HCT116 (cell line): ENCODE measurements at regions not wholly inside any gene's neighbourhood (a gene's known extent, or its start where the extent isn't known, plus 50 kb on each side); places are given as distances from the start of the nearest gene placed in this dataset.

Source experiments
- ATAC-seq: fragments of 200-7000 bp; cut with Tn5 transposase; 2 replicates; pipeline ENCODE4 v1.9.1; 2020; ENCODE audit warnings: mild to moderate bottlenecking, moderate library complexity
- BruUV-seq: library from RNA; stranded (reverse); fragments of 400-500 nt; replicated peaks from 2 replicates; lab custom pipeline; 2021; lab: Mats Ljungman, UMichigan
- CTCF ChIA-PET: fragments of 300-600 bp; sonication (Branson Sonifier 250); formaldehyde crosslinking; loops from one replicate; lab custom pipeline; 2021; ENCODE audit warnings: antibody characterized with exemption; lab: Charles Lee
- POLR2A ChIA-PET: fragments of 300-600, 350-600 bp; sonication (Branson Sonifier 250); formaldehyde crosslinking; loops from one replicate; lab custom pipeline; 2021; ENCODE audit warnings: antibody characterized with exemption; lab: Charles Lee
- RAD21 ChIA-PET, 2 experiments: fragments of 300-600 bp; sonication (Branson Sonifier 250); formaldehyde crosslinking; loops; one replicate each; lab custom pipeline; 2023; ENCODE audit warnings: low total read pairs in 2 of 2; ENCODE audit not compliant: uncharacterized antibody in 2 of 2, unreplicated experiment in 2 of 2, low non-redundant PET in 1 of 2; lab: Charles Lee
- DNase-seq: peaks from one replicate; pipeline ENCODE4 v3.0.0-alpha.2; 2010; ENCODE audit warnings: low read depth, low spot score
- H2AFZ ChIP-seq: fragments of 200-600 bp; shearing (Covaris generic), sonication (generic); 2 replicates; pipeline ENCODE4 v1.6.1; 2017; ENCODE audit warnings: low read depth, mixed run types, mixed read lengths, antibody characterized with exemption, low read length; ENCODE audit not compliant: poor library complexity, severe bottlenecking
- H3K27ac ChIP-seq: 2 replicates; pipeline ENCODE4 v1.5.1; 2012; ENCODE audit warnings: low read depth, low read length
- H3K27me3 ChIP-seq: fragments of 200-600 bp; sonication (generic); 2 replicates; pipeline ENCODE4 v1.6.1; 2016; ENCODE audit warnings: mixed run types, low read length, mixed read lengths; ENCODE audit not compliant: insufficient read depth
- H3K36me3 ChIP-seq, 2 experiments: fragments of 200-500 bp in 1 of 2; fragments of 200-600 bp in 1 of 2; sonication (Bioruptor generic) in 1 of 2; sonication (generic) in 1 of 2; 2 replicates each; pipeline versions ENCODE4 v1.5.1 to v1.6.1; 2014 to 2016; ENCODE audit warnings: low read length in 2 of 2, inconsistent platforms in 1 of 2, mixed read lengths in 1 of 2, mixed run types in 1 of 2; ENCODE audit not compliant: insufficient read depth in 2 of 2, control insufficient read depth in 1 of 2
- H3K4me1 ChIP-seq, 2 experiments: fragments of 200-600 bp in 1 of 2; sonication (generic) in 1 of 2; 2 replicates each; pipeline versions ENCODE4 v1.5.1 to v1.6.1; 2012 to 2017; ENCODE audit warnings: low read length in 2 of 2, inconsistent platforms in 1 of 2, mild to moderate bottlenecking in 1 of 2, mixed read lengths in 1 of 2, mixed run types in 1 of 2, moderate library complexity in 1 of 2; ENCODE audit not compliant: insufficient read depth in 2 of 2, control insufficient read depth in 1 of 2
- H3K4me2 ChIP-seq: fragments of 200-600 bp; sonication (generic); 2 replicates; pipeline ENCODE4 v1.6.1; 2017; ENCODE audit warnings: mixed run types, low read length, mixed read lengths
- H3K4me3 ChIP-seq, 2 experiments: fragments of 200-600 bp in 1 of 2; sonication (generic) in 1 of 2; replicated peaks in 1 of 2; 2 replicates each; pipeline ENCODE4 v1.5.1; 2011 to 2016; ENCODE audit warnings: low read length in 2 of 2, control low read depth in 1 of 2, low read depth in 1 of 2, mild to moderate bottlenecking in 1 of 2, mixed read lengths in 1 of 2, mixed run types in 1 of 2
- H3K79me2 ChIP-seq: fragments of 200-600 bp; sonication (generic); 2 replicates; pipeline ENCODE4 v1.6.1; 2017; ENCODE audit warnings: mild to moderate bottlenecking, mixed run types, low read length, moderate library complexity, mixed read lengths; ENCODE audit not compliant: insufficient read depth
- H3K9ac ChIP-seq: fragments of 200-600 bp; sonication (generic); 2 replicates; pipeline ENCODE4 v1.6.1; 2016; ENCODE audit warnings: low read length, mixed read lengths
- H3K9me2 ChIP-seq: fragments of 200-600 bp; sonication (generic), shearing (Covaris generic); 2 replicates; pipeline ENCODE4 v1.6.1; 2017; ENCODE audit warnings: mixed run types, mild to moderate bottlenecking, moderate library complexity; ENCODE audit not compliant: insufficient read depth
- H3K9me3 ChIP-seq, 2 experiments: fragments of 200-500 bp in 1 of 2; fragments of 200-600 bp in 1 of 2; sonication (Bioruptor generic) in 1 of 2; sonication (generic) in 1 of 2; 2 replicates each; pipeline ENCODE4 v1.6.1; 2014 to 2017; ENCODE audit warnings: low read length in 2 of 2, mixed read lengths in 2 of 2, inconsistent platforms in 1 of 2, low read depth in 1 of 2, mild to moderate bottlenecking in 1 of 2, mixed run types in 1 of 2, moderate library complexity in 1 of 2; ENCODE audit not compliant: control insufficient read depth in 1 of 2, insufficient read depth in 1 of 2
- H4K20me1 ChIP-seq: fragments of 200-600 bp; sonication (generic), shearing (Covaris generic); 2 replicates; pipeline ENCODE4 v1.6.1; 2017; ENCODE audit warnings: mixed run types, mild to moderate bottlenecking, moderate library complexity; ENCODE audit not compliant: insufficient read depth
- CBX3 ChIP-seq: IDR thresholded peaks from 2 replicates; pipeline ENCODE4 v1.6.1; 2012; ENCODE audit warnings: low read depth
- CEBPB ChIP-seq: IDR thresholded peaks from 2 replicates; pipeline ENCODE4 v1.6.1; 2012; ENCODE audit warnings: low read depth
- EGR1 ChIP-seq: IDR thresholded peaks from 2 replicates; pipeline ENCODE4 v1.6.1; 2012; ENCODE audit warnings: low read depth
- EZH2 ChIP-seq: fragments of 200-600 bp; sonication (generic); IDR thresholded peaks from 2 replicates; pipeline ENCODE4 v1.6.1; 2017; ENCODE audit warnings: antibody characterized with exemption, mixed run types
- FOSL1 ChIP-seq: IDR thresholded peaks from 2 replicates; pipeline ENCODE4 v1.6.1; 2012; ENCODE audit warnings: low read depth
- MAX ChIP-seq: IDR thresholded peaks from 2 replicates; pipeline ENCODE4 v1.6.1; 2012
- POLR2A ChIP-seq: IDR thresholded peaks from 2 replicates; pipeline ENCODE4 v1.7.0; 2011; ENCODE audit warnings: borderline replicate concordance; ENCODE audit not compliant: insufficient read depth, insufficient read length; ENCODE audit errors: extremely low read depth
- REST ChIP-seq: IDR thresholded peaks from 2 replicates; pipeline ENCODE4 v1.6.1; 2012; ENCODE audit warnings: low read depth
- SIN3A ChIP-seq: IDR thresholded peaks from 2 replicates; pipeline ENCODE4 v1.6.1; 2012; ENCODE audit warnings: low read depth
- SP1 ChIP-seq: IDR thresholded peaks from 2 replicates; pipeline ENCODE4 v1.6.1; 2012; ENCODE audit warnings: low read depth
- SRF ChIP-seq: IDR thresholded peaks from 2 replicates; pipeline ENCODE4 v1.6.1; 2012; ENCODE audit warnings: low read depth
- ZBTB33 ChIP-seq: IDR thresholded peaks from 2 replicates; pipeline ENCODE4 v1.6.1; 2011; ENCODE audit warnings: mild to moderate bottlenecking, low read length, moderate library complexity; ENCODE audit not compliant: insufficient replicate concordance; ENCODE audit errors: extremely low read depth
- ZFX ChIP-seq: fragments of 450-650 bp; IDR thresholded peaks from 2 replicates; pipeline ENCODE4 v1.6.1; 2017
- intact Hi-C: fragments of 100-400 bp; cut with micrococcal nuclease; formaldehyde crosslinking; loops from 2 replicates; pipeline ENCODE4 v1.10.0; 2022
- TF ChIP-seq, protein P1 (sequence below): IDR thresholded peaks from 2 replicates; pipeline ENCODE4 v1.6.1; 2012
- TF ChIP-seq, protein P2 (sequence below), 3 experiments: fragments of 200-600 bp in 1 of 3; sonication (generic) in 1 of 3; IDR thresholded peaks in 2 of 3; conservative IDR thresholded peaks in 1 of 3; 2 replicates each; pipeline ENCODE4 v1.5.1; 2012 to 2017; ENCODE audit warnings: low read depth in 2 of 3, low read length in 2 of 3, antibody characterized with exemption in 1 of 3, borderline replicate concordance in 1 of 3, control low read depth in 1 of 3, mild to moderate bottlenecking in 1 of 3, mixed read lengths in 1 of 3, mixed run types in 1 of 3, moderate library complexity in 1 of 3; ENCODE audit not compliant: insufficient read depth in 1 of 3

DNA sequence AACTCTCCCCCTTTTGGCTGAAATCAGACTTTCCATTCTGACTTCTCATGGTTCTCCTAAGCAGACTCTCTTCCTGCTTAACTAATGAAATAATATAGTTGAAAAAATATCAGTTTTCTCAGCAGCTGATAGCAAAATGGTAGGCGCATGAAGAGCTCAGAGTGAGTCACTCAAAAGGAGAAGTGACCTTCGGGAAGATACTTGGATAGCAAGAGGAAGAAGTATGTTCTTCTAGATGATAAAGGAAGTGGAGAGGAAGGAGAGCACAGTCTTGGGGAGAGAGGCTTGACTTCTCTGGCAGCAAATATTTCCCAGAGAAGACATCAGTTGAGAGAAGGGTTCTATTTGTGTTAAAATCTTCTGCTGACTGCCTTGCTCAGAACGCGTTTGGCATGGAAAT lies 101.5 kb downstream of the TAF11L14 start (continued):
- TF ChIP-seq, protein P1, sequence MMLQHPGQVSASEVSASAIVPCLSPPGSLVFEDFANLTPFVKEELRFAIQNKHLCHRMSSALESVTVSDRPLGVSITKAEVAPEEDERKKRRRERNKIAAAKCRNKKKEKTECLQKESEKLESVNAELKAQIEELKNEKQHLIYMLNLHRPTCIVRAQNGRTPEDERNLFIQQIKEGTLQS, result no peak
- no peak for TF ChIP-seq ZFX

DNA sequence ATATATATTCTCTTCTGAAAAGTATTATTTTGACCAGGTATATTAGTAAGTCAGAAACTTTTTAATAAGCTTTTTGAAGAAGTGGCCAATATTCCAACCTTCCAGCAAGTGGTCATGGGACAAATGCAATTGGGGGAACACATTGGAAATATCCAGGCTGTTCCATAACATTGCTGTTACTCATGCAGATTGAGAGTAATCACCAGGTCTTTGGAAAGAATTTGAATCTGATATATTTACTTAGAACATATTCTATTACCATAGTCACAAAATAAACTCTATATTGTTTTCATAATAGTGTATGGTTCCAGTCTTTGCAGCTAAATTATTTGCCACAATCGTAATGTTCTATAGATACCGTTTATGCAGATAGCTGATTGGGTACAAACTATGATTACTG lies 102.8 kb downstream of the TAF11L14 start:
- no peaks in the 10 kb centered on the region for H3K4me1 ChIP-seq
- CTCF ChIA-PET, result no interaction called here
- POLR2A ChIA-PET, result no interaction called here
- H3K79me2 ChIP-seq, result no peaks in the 10 kb centered on the region
- ATAC-seq, result no peak
- H3K4me3 ChIP-seq, result no peak overlapping the region
- no peak overlapping the region for H3K9ac ChIP-seq
- no peaks in the 10 kb centered on the region for H3K36me3 ChIP-seq
- H2AFZ ChIP-seq, result no peak overlapping the region
- H3K9me3 ChIP-seq, result peaks cover 7 to 26% of the 10 kb centered on the region in 2 experiments; a peak in 2 of 4 replicates
- intact Hi-C loops, result no loop called here
- TF ChIP-seq, protein P2, sequence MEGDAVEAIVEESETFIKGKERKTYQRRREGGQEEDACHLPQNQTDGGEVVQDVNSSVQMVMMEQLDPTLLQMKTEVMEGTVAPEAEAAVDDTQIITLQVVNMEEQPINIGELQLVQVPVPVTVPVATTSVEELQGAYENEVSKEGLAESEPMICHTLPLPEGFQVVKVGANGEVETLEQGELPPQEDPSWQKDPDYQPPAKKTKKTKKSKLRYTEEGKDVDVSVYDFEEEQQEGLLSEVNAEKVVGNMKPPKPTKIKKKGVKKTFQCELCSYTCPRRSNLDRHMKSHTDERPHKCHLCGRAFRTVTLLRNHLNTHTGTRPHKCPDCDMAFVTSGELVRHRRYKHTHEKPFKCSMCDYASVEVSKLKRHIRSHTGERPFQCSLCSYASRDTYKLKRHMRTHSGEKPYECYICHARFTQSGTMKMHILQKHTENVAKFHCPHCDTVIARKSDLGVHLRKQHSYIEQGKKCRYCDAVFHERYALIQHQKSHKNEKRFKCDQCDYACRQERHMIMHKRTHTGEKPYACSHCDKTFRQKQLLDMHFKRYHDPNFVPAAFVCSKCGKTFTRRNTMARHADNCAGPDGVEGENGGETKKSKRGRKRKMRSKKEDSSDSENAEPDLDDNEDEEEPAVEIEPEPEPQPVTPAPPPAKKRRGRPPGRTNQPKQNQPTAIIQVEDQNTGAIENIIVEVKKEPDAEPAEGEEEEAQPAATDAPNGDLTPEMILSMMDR (IDR thresholded peaks at IDR 0.05 in 2 of 3, conservative IDR thresholded peaks at IDR 0.05 in 1 of 3; ENCODE audit: borderline replicate concordance in 1 of 3, insufficient read depth in 1 of 3, low read depth in 2 of 3, low read length in 2 of 3), result no peak
- TF ChIP-seq ZBTB33, result no peak
- TF ChIP-seq CBX3, result no peak
- TF ChIP-seq EGR1, result no peak
- TF ChIP-seq MAX, result no peak
- no peak for TF ChIP-seq REST
- TF ChIP-seq EZH2, result no peak
- TF ChIP-seq SIN3A, result no peak
- no peak for TF ChIP-seq SRF
- TF ChIP-seq SP1, result no peak
- no peak for TF ChIP-seq POLR2A
- no peak for TF ChIP-seq FOSL1
- no peak for TF ChIP-seq CEBPB
- TF ChIP-seq, protein P1, result no peak
- no peak for TF ChIP-seq ZFX
- DNase-seq, result no peak
- H3K9me2 ChIP-seq, result no peaks in the 10 kb centered on the region
- H3K27ac ChIP-seq, result no peak overlapping the region
- no peak overlapping the region for H3K4me2 ChIP-seq
- no TSS peak for BruUV-seq
- H4K20me1 ChIP-seq, result no peaks in the 10 kb centered on the region
- RAD21 ChIA-PET, result no interaction called here
- no peaks in the 10 kb centered on the region for H3K27me3 ChIP-seq
